SJCRH30 (cell line): ENCODE measurements at regions not wholly inside any gene's neighbourhood (a gene's known extent, or its start where the extent isn't known, plus 50 kb on each side); places are given as distances from the start of the nearest gene placed in this dataset.

Experiments used
- DNase-seq, 2 experiments: peaks; one replicate each; pipeline ENCODE4 v3.0.0-alpha.2; 2015 to 2020
- H3K27ac ChIP-seq: fragments of 250-450 bp; sonication (Bioruptor Pico); 2 replicates; pipeline ENCODE4 v1.5.1; 2020; ENCODE audit warnings: mild to moderate bottlenecking, moderate library complexity
- H3K27me3 ChIP-seq: fragments of 250-450 bp; sonication (Bioruptor Pico); 2 replicates; pipeline ENCODE4 v1.5.1; 2020; ENCODE audit warnings: mild to moderate bottlenecking, moderate library complexity
- H3K36me3 ChIP-seq: fragments of 250-450 bp; sonication (Bioruptor Pico); 2 replicates; pipeline ENCODE4 v1.5.1; 2020; ENCODE audit warnings: mild to moderate bottlenecking, moderate library complexity
- H3K4me1 ChIP-seq: fragments of 250-450 bp; sonication (Bioruptor Pico); 2 replicates; pipeline ENCODE4 v1.5.1; 2020; ENCODE audit warnings: mild to moderate bottlenecking, moderate library complexity
- H3K4me3 ChIP-seq: fragments of 250-450 bp; sonication (Bioruptor Pico); 2 replicates; pipeline ENCODE4 v1.5.1; 2020; ENCODE audit warnings: mild to moderate bottlenecking, moderate library complexity
- H3K9me3 ChIP-seq: fragments of 250-450 bp; sonication (Bioruptor Pico); replicated peaks from 2 replicates; pipeline ENCODE4 v1.5.1; 2020; ENCODE audit warnings: mild to moderate bottlenecking, moderate library complexity

GRCh38 chr7:47043304-47043703 lies 538.6 kb downstream of the TNS3 start:
- no peak for DNase-seq
- no peaks in the 10 kb centered on the region for H3K9me3 ChIP-seq
- H3K36me3 ChIP-seq = no peaks in the 10 kb centered on the region
- H3K4me1 ChIP-seq = peaks cover 5% of the 10 kb centered on the region; the same call in 1 of the 2 replicates
- H3K27me3 ChIP-seq = no peaks in the 10 kb centered on the region
- no peak overlapping the region for H3K27ac ChIP-seq
- H3K4me3 ChIP-seq = no peak overlapping the region

- H3K27me3 ChIP-seq = no peaks in the 10 kb centered on the region
- no peaks in the 10 kb centered on the region for H3K9me3 ChIP-seq
- no peak overlapping the region for H3K27ac ChIP-seq
- H3K4me1 ChIP-seq = peaks cover 5% of the 10 kb centered on the region; the same call in 1 of the 2 replicates
- no peaks in the 10 kb centered on the region for H3K36me3 ChIP-seq
- no peak overlapping the region for H3K4me3 ChIP-seq
- no peak for DNase-seq
These were observed 539.2 kb downstream of the TNS3 start for GRCh38 chr7:47042669-47043068.

- no peaks in the 10 kb centered on the region for H3K36me3 ChIP-seq
These were observed 541.0 kb downstream of the TNS3 start for GRCh38 chr7:47040795-47041347.

GRCh38 chr7:47039904-47040303 lies 542.0 kb downstream of the TNS3 start:
- no peak overlapping the region for H3K27ac ChIP-seq

More at GRCh38 chr7:47040795-47041347, 541.0 kb downstream of the TNS3 start:
- H3K9me3 ChIP-seq = no peaks in the 10 kb centered on the region
- H3K4me3 ChIP-seq = no peak overlapping the region
- peak in 1 of 2 experiments; percentile 10 for DNase-seq
- no peaks in the 10 kb centered on the region for H3K27me3 ChIP-seq
- peaks cover 5% of the 10 kb centered on the region; the same call in 1 of the 2 replicates for H3K4me1 ChIP-seq
- H3K27ac ChIP-seq = no peak overlapping the region

GRCh38 chr7:47039089-47039648 lies 542.7 kb downstream of the TNS3 start:
- Histone ChIP-seq H3K9me3 (no peaks in the 10 kb centered on the region; the same call in 1 of the 2 replicates), H3K4me3 (no peak overlapping the region), H3K27ac (no peak overlapping the region), H3K27me3 (no peaks in the 10 kb centered on the region), H3K4me1 (no peaks in the 10 kb centered on the region), H3K36me3 (no peaks in the 10 kb centered on the region)
- no peak for DNase-seq

More at GRCh38 chr7:47039904-47040303, 542.0 kb downstream of the TNS3 start:
- DNase-seq = no peak
- H3K4me3 ChIP-seq = no peak overlapping the region
- H3K27me3 ChIP-seq = no peaks in the 10 kb centered on the region
- H3K9me3 ChIP-seq = no peaks in the 10 kb centered on the region; the same call in 1 of the 2 replicates
- H3K36me3 ChIP-seq = no peaks in the 10 kb centered on the region
- H3K4me1 ChIP-seq = peaks cover 3% of the 10 kb centered on the region; the same call in 1 of the 2 replicates

- Histone ChIP-seq H3K27ac (no peak overlapping the region), H3K4me3 (no peak overlapping the region), H3K9me3 (no peaks in the 10 kb centered on the region; the same call in 1 of the 2 replicates), H3K27me3 (no peaks in the 10 kb centered on the region), H3K36me3 (no peaks in the 10 kb centered on the region), H3K4me1 (no peaks in the 10 kb centered on the region)
- DNase-seq = no peak
These were observed 543.3 kb downstream of the TNS3 start for GRCh38 chr7:47038621-47039020.

- DNase-seq = no peak
- no peaks in the 10 kb centered on the region for H3K27me3 ChIP-seq
- no peak overlapping the region for H3K27ac ChIP-seq
- H3K9me3 ChIP-seq = no peaks in the 10 kb centered on the region; the same call in 1 of the 2 replicates
- no peaks in the 10 kb centered on the region for H3K36me3 ChIP-seq
- no peaks in the 10 kb centered on the region for H3K4me1 ChIP-seq
- no peak overlapping the region for H3K4me3 ChIP-seq
These were observed 544.3 kb downstream of the TNS3 start for GRCh38 chr7:47037607-47038006.

- H3K4me1 ChIP-seq = no peaks in the 10 kb centered on the region
- no peak overlapping the region for H3K4me3 ChIP-seq
- DNase-seq = no peak
- H3K9me3 ChIP-seq = no peaks in the 10 kb centered on the region; the same call in 1 of the 2 replicates
- no peaks in the 10 kb centered on the region for H3K36me3 ChIP-seq
- H3K27me3 ChIP-seq = no peaks in the 10 kb centered on the region
- no peak overlapping the region for H3K27ac ChIP-seq
These were observed 545.0 kb downstream of the TNS3 start for GRCh38 chr7:47036909-47037308.

GRCh38 chr7:47035522-47035921 lies 546.4 kb downstream of the TNS3 start:
- H3K4me1 ChIP-seq = no peaks in the 10 kb centered on the region
- H3K27me3 ChIP-seq = no peaks in the 10 kb centered on the region
- H3K9me3 ChIP-seq = no peaks in the 10 kb centered on the region; the same call in 1 of the 2 replicates
- H3K4me3 ChIP-seq = no peak overlapping the region
- no peak for DNase-seq
- H3K27ac ChIP-seq = no peak overlapping the region
- no peaks in the 10 kb centered on the region for H3K36me3 ChIP-seq

GRCh38 chr7:47034180-47034579 lies 547.7 kb downstream of the TNS3 start:
- Histone ChIP-seq H3K36me3 (no peaks in the 10 kb centered on the region), H3K27ac (no peak overlapping the region), H3K27me3 (no peaks in the 10 kb centered on the region), H3K4me1 (no peaks in the 10 kb centered on the region), H3K4me3 (no peak overlapping the region), H3K9me3 (no peaks in the 10 kb centered on the region; the same call in 1 of the 2 replicates)
- peak in 1 of 2 experiments; percentile 12 for DNase-seq

GRCh38 chr7:47032536-47032908 lies 549.4 kb downstream of the TNS3 start:
- Histone ChIP-seq H3K27ac (no peak overlapping the region), H3K9me3 (no peaks in the 10 kb centered on the region; the same call in 1 of the 2 replicates), H3K4me1 (no peaks in the 10 kb centered on the region), H3K36me3 (no peaks in the 10 kb centered on the region), H3K4me3 (no peak overlapping the region), H3K27me3 (no peaks in the 10 kb centered on the region)
- no peak for DNase-seq

GRCh38 chr7:47031786-47032535 lies 550.0 kb downstream of the TNS3 start:
- no peaks in the 10 kb centered on the region for H3K27me3 ChIP-seq
- no peaks in the 10 kb centered on the region for H3K36me3 ChIP-seq
- H3K4me1 ChIP-seq = no peaks in the 10 kb centered on the region
- no peak overlapping the region for H3K4me3 ChIP-seq
- no peak for DNase-seq
- H3K9me3 ChIP-seq = no peaks in the 10 kb centered on the region; the same call in 1 of the 2 replicates
- H3K27ac ChIP-seq = no peak overlapping the region

- no peak for DNase-seq
- no peak overlapping the region for H3K27ac ChIP-seq
These were observed 553.6 kb downstream of the TNS3 start for GRCh38 chr7:47028284-47028683.

GRCh38 chr7:47027695-47028240 lies 554.1 kb downstream of the TNS3 start:
- Histone ChIP-seq H3K9me3 (no peaks in the 10 kb centered on the region), H3K36me3 (no peaks in the 10 kb centered on the region), H3K4me3 (no peak overlapping the region), H3K27ac (no peak overlapping the region), H3K27me3 (no peaks in the 10 kb centered on the region), H3K4me1 (no peaks in the 10 kb centered on the region)
- no peak for DNase-seq

More at GRCh38 chr7:47028284-47028683, 553.6 kb downstream of the TNS3 start:
- Histone ChIP-seq H3K36me3 (no peaks in the 10 kb centered on the region), H3K4me1 (no peaks in the 10 kb centered on the region), H3K27me3 (no peaks in the 10 kb centered on the region), H3K9me3 (no peaks in the 10 kb centered on the region), H3K4me3 (no peak overlapping the region)

GRCh38 chr7:47026780-47027361 lies 555.0 kb downstream of the TNS3 start:
- Histone ChIP-seq H3K36me3 (no peaks in the 10 kb centered on the region), H3K27ac (no peak overlapping the region)
- no peak for DNase-seq

More at GRCh38 chr7:47026780-47027361, 555.0 kb downstream of the TNS3 start:
- H3K27me3 ChIP-seq = no peaks in the 10 kb centered on the region
- no peaks in the 10 kb centered on the region for H3K9me3 ChIP-seq
- H3K4me3 ChIP-seq = no peak overlapping the region
- H3K4me1 ChIP-seq = no peaks in the 10 kb centered on the region
